ENCODE measurements at regions not wholly inside any gene's neighbourhood (a gene's known extent, or its start where the extent isn't known, plus 50 kb on each side); places are given as distances from the start of the nearest gene placed in this dataset.

GRCh38 chr10:111131168-111131799 lies 54.5 kb downstream of the ADRA2A start:
- Histone ChIP-seq H3K27me3 (replicated peaks in 1 of 7) (peaks cover 0 to 8% (median 0%) of the 10 kb centered on the region in 7 donors), H3K4me3 (no peak overlapping the region), H3K9me3 (peaks cover 0 to 3% (median 0%) of the 10 kb centered on the region in 8 donors), H3K36me3 (no peaks in the 10 kb centered on the region), H3K4me1 (no peaks in the 10 kb centered on the region), H3K27ac (no peak overlapping the region)
- TF ChIP-seq CTCF (IDR thresholded peaks at IDR 0.05 in 8 of 11, conservative IDR thresholded peaks at IDR 0.05 in 3 of 11) (no peak), POLR2AphosphoS5 (IDR thresholded peaks at IDR 0.05) (no peak), POLR2A (IDR thresholded peaks at IDR 0.05) (no peak)
- intact Hi-C loops (cut with DNase I; ENCODE audit: low total_unique reads), result no loop called here
- no peak for DNase-seq
- 83 to 91% (median 88%) methylated on average over 7 to 8 of the region's 8 CpGs for WGBS, 5 donors

- intact Hi-C loops (cut with DNase I; ENCODE audit: low total_unique reads), result no loop called here
- DNase-seq, result no peak
- Histone ChIP-seq H3K27ac (no peak overlapping the region), H3K36me3 (no peaks in the 10 kb centered on the region), H3K4me3 (no peak overlapping the region), H3K27me3 (replicated peaks in 1 of 7) (peaks cover 0 to 10% (median 0%) of the 10 kb centered on the region in 7 donors), H3K9me3 (peaks cover 0 to 3% (median 0%) of the 10 kb centered on the region in 8 donors), H3K4me1 (no peaks in the 10 kb centered on the region)
- 77 to 88% (median 83%) methylated on average over 6 of the region's 6 CpGs for WGBS, 5 donors
- TF ChIP-seq POLR2A (IDR thresholded peaks at IDR 0.05), result no peak
- TF ChIP-seq CTCF (IDR thresholded peaks at IDR 0.05 in 8 of 11, conservative IDR thresholded peaks at IDR 0.05 in 3 of 11), result no peak
- TF ChIP-seq POLR2AphosphoS5 (IDR thresholded peaks at IDR 0.05), result no peak
Measured at GRCh38 chr10:111137007-111137406, 60.2 kb downstream of the ADRA2A start.

GRCh38 chr10:111137587-111137986 lies 60.8 kb downstream of the ADRA2A start:
- WGBS, 5 donors, result 59 to 78% (median 61%) methylated on average over 4 of the region's 4 CpGs
- DNase-seq, result no peak
- no peak for TF ChIP-seq POLR2A (IDR thresholded peaks at IDR 0.05)
- TF ChIP-seq POLR2AphosphoS5 (IDR thresholded peaks at IDR 0.05), result no peak
- TF ChIP-seq CTCF (IDR thresholded peaks at IDR 0.05 in 8 of 11, conservative IDR thresholded peaks at IDR 0.05 in 3 of 11), result no peak

GRCh38 chr10:111138544-111138943 lies 61.7 kb downstream of the ADRA2A start:
- H3K36me3 ChIP-seq, result no peaks in the 10 kb centered on the region
- no peak overlapping the region for H3K27ac ChIP-seq
- H3K27me3 ChIP-seq (replicated peaks in 1 of 7), result peaks cover 0 to 10% (median 0%) of the 10 kb centered on the region in 7 donors
- no peaks in the 10 kb centered on the region for H3K4me1 ChIP-seq
- intact Hi-C loops (cut with DNase I; ENCODE audit: low total_unique reads), result no loop called here
- no peak for DNase-seq
- peaks cover 0 to 3% (median 0%) of the 10 kb centered on the region in 8 donors for H3K9me3 ChIP-seq
- H3K4me3 ChIP-seq, result no peak overlapping the region
- 92 to 97% (median 96%) methylated on average over 7 of the region's 7 CpGs for WGBS, 5 donors
- no peak for TF ChIP-seq POLR2A (IDR thresholded peaks at IDR 0.05)
- TF ChIP-seq CTCF (IDR thresholded peaks at IDR 0.05 in 8 of 11, conservative IDR thresholded peaks at IDR 0.05 in 3 of 11), result no peak

More at GRCh38 chr10:111137587-111137986, 60.8 kb downstream of the ADRA2A start:
- Histone ChIP-seq H3K4me3 (no peak overlapping the region), H3K9me3 (peaks cover 0 to 3% (median 0%) of the 10 kb centered on the region in 8 donors), H3K27me3 (replicated peaks in 1 of 7) (peaks cover 0 to 10% (median 0%) of the 10 kb centered on the region in 7 donors), H3K27ac (no peak overlapping the region), H3K4me1 (no peaks in the 10 kb centered on the region), H3K36me3 (no peaks in the 10 kb centered on the region)
- intact Hi-C loops (cut with DNase I; ENCODE audit: low total_unique reads), result no loop called here

All from spleen (tissue), 11 donors.